ENCODE measurements at regions not wholly inside any gene's neighbourhood (a gene's known extent, or its start where the extent isn't known, plus 50 kb on each side); places are given as distances from the start of the nearest gene placed in this dataset.
"Not testable (repeated sequence)": the region's sequence is repeated elsewhere in the genome, so short reads cannot be mapped to it uniquely, and the experiment has no call there.

GRCh38 chr2:34523958-34524514 is 924.9 kb upstream of the FAM98A start:
- Histone ChIP-seq H3K36me3 (no peaks in the 10 kb centered on the region), H3K4me3 (no peak overlapping the region), H4K20me1 (ENCODE audit: low read depth) (no peaks in the 10 kb centered on the region), H3K27ac (no peak overlapping the region), H3K9ac (no peak overlapping the region), H3K9me3 (ENCODE audit: low read depth) (peaks cover 14% of the 10 kb centered on the region), H3F3A (ENCODE audit: low read depth) (no peaks in the 10 kb centered on the region), H3K4me2 (no peak overlapping the region), H3K4me1 (no peaks in the 10 kb centered on the region), H2AFZ (replicated peaks) (no peak overlapping the region), H3K27me3 (no peaks in the 10 kb centered on the region), H3K79me2 (ENCODE audit: low read depth) (no peaks in the 10 kb centered on the region)
- H3K4me3 Mint-ChIP-seq, result no peak overlapping the region
- H3K9me3 Mint-ChIP-seq, result peaks cover 8% of the 10 kb centered on the region
- no peaks in the 10 kb centered on the region for H3K4me1 Mint-ChIP-seq
- TF ChIP-seq EZH2phosphoT487 (IDR thresholded peaks at IDR 0.05), result no peak
- TF ChIP-seq CTCF (IDR thresholded peaks at IDR 0.05), result no peak
- TF ChIP-seq EZH2 (IDR thresholded peaks at IDR 0.05), result no peak
- DNase-seq (ENCODE audit: low spot score), result no peak
- H3K36me3 Mint-ChIP-seq, result no peaks in the 10 kb centered on the region
- H3K27ac Mint-ChIP-seq, result no peak overlapping the region
- peaks cover 2% of the 10 kb centered on the region for H3K27me3 Mint-ChIP-seq (ENCODE audit: insufficient read depth, low read depth)

DNA sequence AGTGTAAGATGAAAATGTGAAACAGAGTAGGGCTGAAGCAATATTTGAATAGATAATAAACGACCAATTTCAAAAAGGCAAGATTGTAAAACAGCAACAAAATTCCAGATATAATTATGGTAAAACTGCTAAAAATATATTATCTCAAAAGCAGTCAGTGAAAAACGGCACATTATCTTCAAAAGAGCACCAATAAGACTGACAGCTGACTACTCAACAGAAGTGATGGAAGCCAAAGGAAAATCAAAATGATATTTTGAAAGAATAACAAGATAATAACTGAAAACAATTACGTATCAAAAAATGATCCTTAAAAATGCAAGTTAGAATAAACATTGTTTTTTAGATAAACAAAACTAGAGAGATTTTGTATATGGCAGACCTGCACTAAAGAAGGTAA is 920.6 kb upstream of the FAM98A start:
- Histone ChIP-seq H2AFZ (replicated peaks) (no peak overlapping the region), H3K4me1 (no peaks in the 10 kb centered on the region), H3K27me3 (no peaks in the 10 kb centered on the region), H3K9me3 (ENCODE audit: low read depth) (peaks cover 14% of the 10 kb centered on the region), H4K20me1 (ENCODE audit: low read depth) (no peaks in the 10 kb centered on the region), H3F3A (ENCODE audit: low read depth) (no peaks in the 10 kb centered on the region), H3K9ac (no peak overlapping the region), H3K79me2 (ENCODE audit: low read depth) (no peaks in the 10 kb centered on the region), H3K4me3 (no peak overlapping the region), H3K4me2 (no peak overlapping the region), H3K27ac (no peak overlapping the region), H3K36me3 (no peaks in the 10 kb centered on the region)
- H3K4me1 Mint-ChIP-seq, result no peaks in the 10 kb centered on the region
- TF ChIP-seq EZH2phosphoT487 (IDR thresholded peaks at IDR 0.05), result no peak
- TF ChIP-seq CTCF (IDR thresholded peaks at IDR 0.05), result no peak
- TF ChIP-seq EZH2 (IDR thresholded peaks at IDR 0.05), result no peak
- no peaks in the 10 kb centered on the region for H3K36me3 Mint-ChIP-seq
- H3K27me3 Mint-ChIP-seq (ENCODE audit: insufficient read depth, low read depth), result peaks cover 2% of the 10 kb centered on the region
- H3K4me3 Mint-ChIP-seq, result no peak overlapping the region
- H3K27ac Mint-ChIP-seq, result no peak overlapping the region
- no peak for DNase-seq (ENCODE audit: low spot score)
- peaks cover 10% of the 10 kb centered on the region for H3K9me3 Mint-ChIP-seq

- H3K9me3 Mint-ChIP-seq, result no peaks in the 10 kb centered on the region
- no peaks in the 10 kb centered on the region for H3K36me3 Mint-ChIP-seq
- no peak for TF ChIP-seq EZH2 (IDR thresholded peaks at IDR 0.05)
- TF ChIP-seq CTCF (IDR thresholded peaks at IDR 0.05), result no peak
- no peak for TF ChIP-seq EZH2phosphoT487 (IDR thresholded peaks at IDR 0.05)
Observed at GRCh38 chr2:34498561-34498960, 899.5 kb upstream of the FAM98A start.

GRCh38 chr2:34494192-34494591 is 895.1 kb upstream of the FAM98A start:
- not testable (repeated sequence) for H3K4me1 ChIP-seq; H3K9me3 Mint-ChIP-seq; H3K36me3 ChIP-seq; H3K4me3 Mint-ChIP-seq; H3K4me1 Mint-ChIP-seq; H3K9ac ChIP-seq; H3F3A ChIP-seq (ENCODE audit: low read depth); H3K27ac Mint-ChIP-seq; H4K20me1 ChIP-seq (ENCODE audit: low read depth); H2AFZ ChIP-seq (replicated peaks); H3K9me3 ChIP-seq (ENCODE audit: low read depth); H3K36me3 Mint-ChIP-seq; H3K4me2 ChIP-seq; H3K27me3 Mint-ChIP-seq (ENCODE audit: insufficient read depth, low read depth); H3K27me3 ChIP-seq; DNase-seq (ENCODE audit: low spot score); H3K79me2 ChIP-seq (ENCODE audit: low read depth); H3K27ac ChIP-seq; H3K4me3 ChIP-seq

More at GRCh38 chr2:34498561-34498960, 899.5 kb upstream of the FAM98A start:
- no peak overlapping the region for H3K4me3 Mint-ChIP-seq
- no peaks in the 10 kb centered on the region for H3K4me1 Mint-ChIP-seq
- Histone ChIP-seq H3K27me3 (no peaks in the 10 kb centered on the region), H3K27ac (no peak overlapping the region), H3K4me3 (no peak overlapping the region), H3K9ac (no peak overlapping the region), H3K9me3 (ENCODE audit: low read depth) (no peaks in the 10 kb centered on the region), H4K20me1 (ENCODE audit: low read depth) (no peaks in the 10 kb centered on the region), H3K36me3 (no peaks in the 10 kb centered on the region), H2AFZ (replicated peaks) (no peak overlapping the region), H3K4me1 (no peaks in the 10 kb centered on the region), H3K4me2 (no peak overlapping the region), H3K79me2 (ENCODE audit: low read depth) (no peaks in the 10 kb centered on the region), H3F3A (ENCODE audit: low read depth) (no peaks in the 10 kb centered on the region)
- DNase-seq (ENCODE audit: low spot score), result no peak
- H3K27me3 Mint-ChIP-seq (ENCODE audit: insufficient read depth, low read depth), result peaks cover 4% of the 10 kb centered on the region
- no peak overlapping the region for H3K27ac Mint-ChIP-seq

Data from neural progenitor cell (in vitro differentiated cells).